Effector memory CD8-positive, alpha-beta T cell (primary cell): ENCODE measurements at regions not wholly inside any gene's neighbourhood (a gene's known extent, or its start where the extent isn't known, plus 50 kb on each side); places are given as distances from the start of the nearest gene placed in this dataset.
"Not testable (repeated sequence)": the region's sequence is repeated elsewhere in the genome, so short reads cannot be mapped to it uniquely, and the experiment has no call there.

Source experiments
- ATAC-seq: fragments of 150-1000 bp; cut with Tn5 transposase; replicated peaks from 2 replicates; pipeline ENCODE4 v1.10.0; 2021; ENCODE audit warnings: mild to moderate bottlenecking, moderate library complexity
- DNase-seq, 3 experiments: peaks; one replicate each; pipeline ENCODE4 v3.0.0; 2021
- H3K27ac Mint-ChIP-seq, 2 donors: one replicate each; pipeline ENCODE4 v1.8.0; 2022; ENCODE audit warnings: mild to moderate bottlenecking in 2 of 2, mixed read lengths in 2 of 2, moderate library complexity in 2 of 2
- H3K27me3 Mint-ChIP-seq, 2 donors: one replicate each; pipeline ENCODE4 v1.8.0; 2022; ENCODE audit warnings: mixed read lengths in 2 of 2
- H3K36me3 Mint-ChIP-seq: one replicate; pipeline ENCODE4 v1.8.0; 2022; ENCODE audit warnings: mild to moderate bottlenecking, moderate library complexity, mixed read lengths; ENCODE audit not compliant: insufficient read depth
- H3K4me1 Mint-ChIP-seq, 2 donors: one replicate each; pipeline ENCODE4 v1.8.0; 2022; ENCODE audit warnings: low read depth in 2 of 2, mixed read lengths in 2 of 2
- H3K4me3 Mint-ChIP-seq, 2 donors: one replicate each; pipeline ENCODE4 v1.8.0; 2022; ENCODE audit warnings: mild to moderate bottlenecking in 2 of 2, mixed read lengths in 2 of 2, moderate library complexity in 2 of 2
- H3K9me3 Mint-ChIP-seq, 2 donors: one replicate each; pipeline ENCODE4 v1.8.0; 2022; ENCODE audit warnings: mixed read lengths in 2 of 2

DNA sequence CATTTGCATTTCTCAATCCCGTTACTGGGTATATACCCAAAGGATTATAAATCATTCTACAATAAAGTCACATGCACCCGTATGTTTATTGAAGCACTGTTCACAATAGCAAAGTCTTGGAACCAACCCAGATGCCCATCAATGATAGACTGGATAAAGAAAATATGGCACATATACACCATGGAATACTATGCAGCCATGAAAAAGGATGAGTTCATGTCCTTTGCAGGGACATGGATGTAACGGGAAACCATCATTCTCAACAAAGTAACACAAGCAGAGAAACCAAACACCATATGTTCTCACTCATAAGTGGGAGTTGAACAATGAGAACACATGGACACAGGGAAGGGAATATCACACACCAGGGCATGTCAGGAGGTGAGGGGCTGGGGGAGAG, 630.4 kb downstream of the GATA3 start:
- H3K27ac Mint-ChIP-seq, H3K4me1 Mint-ChIP-seq, DNase-seq, H3K4me3 Mint-ChIP-seq, ATAC-seq, H3K9me3 Mint-ChIP-seq, H3K36me3 Mint-ChIP-seq: not testable (repeated sequence)
- H3K27me3 Mint-ChIP-seq = peaks cover 18 to 26% of the 10 kb centered on the region in 2 donors

DNA sequence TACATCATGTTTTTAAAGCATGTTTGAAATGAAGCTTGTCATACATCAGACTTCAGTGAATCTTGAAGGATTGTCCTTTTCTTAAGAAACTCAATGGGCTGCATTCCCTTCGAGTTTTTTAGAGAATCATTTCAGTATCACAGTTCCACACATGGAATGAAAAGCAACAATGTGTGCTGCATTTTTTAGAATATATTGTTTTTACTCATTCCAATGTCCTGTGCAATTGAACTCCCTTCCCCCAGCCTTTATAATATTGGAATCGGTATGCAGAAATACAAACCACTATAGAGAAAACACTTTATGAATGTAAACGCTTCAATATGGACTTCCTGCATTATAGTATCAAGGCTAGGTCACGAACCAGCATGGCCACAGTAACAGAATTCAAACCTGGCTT, 634.4 kb downstream of the GATA3 start:
- Mint-ChIP-seq H3K4me1 (no peaks in the 10 kb centered on the region), H3K4me3 (no peak overlapping the region), H3K27me3 (peaks cover 23 to 25% of the 10 kb centered on the region in 2 donors), H3K27ac (no peak overlapping the region), H3K9me3 (peaks cover 2 to 9% of the 10 kb centered on the region in 2 donors), H3K36me3 (no peaks in the 10 kb centered on the region)
- DNase-seq = no peak
- no peak for ATAC-seq

DNA sequence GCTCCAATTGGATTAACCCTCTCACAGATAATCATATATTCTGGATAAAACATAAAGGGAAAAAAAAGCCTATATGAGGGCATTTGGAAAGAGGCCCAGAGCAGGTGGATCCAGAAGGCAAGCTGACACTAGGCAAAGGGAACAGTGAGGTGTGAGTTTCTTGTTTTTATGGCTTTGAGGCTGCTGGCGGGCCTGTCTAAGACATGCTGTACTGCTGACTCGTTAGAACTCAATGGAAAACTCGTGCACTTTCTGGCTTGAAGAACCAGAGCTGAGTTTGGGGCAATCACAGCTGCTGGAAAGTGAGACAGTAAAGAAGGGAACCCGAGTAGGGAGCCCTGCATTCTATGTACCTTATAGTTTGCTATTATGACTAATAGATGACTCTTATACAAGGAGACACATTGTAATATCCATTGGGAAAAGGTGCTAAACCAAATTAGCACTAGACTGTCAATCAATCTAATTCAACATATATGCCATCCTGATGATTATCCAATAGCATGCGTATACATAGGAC, 637.1 kb downstream of the GATA3 start:
- no peaks in the 10 kb centered on the region for H3K9me3 Mint-ChIP-seq
- no peaks in the 10 kb centered on the region for H3K36me3 Mint-ChIP-seq
- no peak overlapping the region for H3K4me3 Mint-ChIP-seq
- DNase-seq = no peak
- no peaks in the 10 kb centered on the region for H3K4me1 Mint-ChIP-seq
- peaks cover 12 to 27% of the 10 kb centered on the region in 2 donors for H3K27me3 Mint-ChIP-seq
- no peak overlapping the region for H3K27ac Mint-ChIP-seq
- no peak for ATAC-seq

DNA sequence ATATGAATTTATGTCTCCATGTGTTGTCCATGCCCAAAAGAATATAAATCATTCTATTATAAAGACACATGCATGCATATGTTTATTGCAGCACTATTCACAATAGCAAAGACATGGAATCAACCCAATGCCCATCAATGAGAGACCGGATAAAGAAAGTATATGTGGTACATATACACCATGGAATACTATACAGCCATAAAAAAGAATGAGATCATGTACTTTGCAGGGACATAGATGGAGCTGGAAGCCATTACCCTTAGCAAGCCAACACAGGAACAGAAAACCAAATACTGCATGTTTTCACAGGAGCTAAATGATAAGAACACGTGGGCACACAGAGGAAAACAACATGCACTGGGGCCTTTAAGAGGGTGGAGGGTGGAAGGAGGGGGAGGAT, 639.1 kb downstream of the GATA3 start:
- ATAC-seq, H3K27ac Mint-ChIP-seq, DNase-seq, H3K36me3 Mint-ChIP-seq, H3K4me3 Mint-ChIP-seq, H3K4me1 Mint-ChIP-seq, H3K9me3 Mint-ChIP-seq: not testable (repeated sequence)
- H3K27me3 Mint-ChIP-seq = peaks cover 7 to 34% of the 10 kb centered on the region in 2 donors

DNA sequence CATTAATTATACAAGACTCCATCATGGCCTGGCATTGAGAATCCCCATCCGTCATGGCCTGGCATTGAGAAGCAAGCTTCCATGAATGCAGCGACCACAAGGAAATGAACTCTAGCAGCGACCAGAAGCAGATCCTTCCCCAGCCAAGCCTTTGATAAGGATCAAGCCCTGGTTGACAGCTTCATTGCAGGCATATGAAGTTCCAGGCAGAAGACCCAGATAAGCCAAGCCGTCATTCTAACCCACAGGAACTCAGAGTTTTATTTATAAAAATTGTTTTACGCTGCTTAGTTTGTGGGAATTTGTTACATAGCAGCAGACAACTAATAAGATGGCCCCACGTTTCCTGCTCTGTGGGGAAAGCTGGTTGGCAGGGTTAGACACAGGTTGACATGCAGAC, 642.3 kb downstream of the GATA3 start:
- ATAC-seq = no peak
- Mint-ChIP-seq H3K9me3 (no peaks in the 10 kb centered on the region), H3K36me3 (no peaks in the 10 kb centered on the region), H3K27ac (no peak overlapping the region), H3K27me3 (peaks cover 21 to 47% of the 10 kb centered on the region in 2 donors), H3K4me1 (no peaks in the 10 kb centered on the region), H3K4me3 (no peak overlapping the region)
- no peak for DNase-seq

DNA sequence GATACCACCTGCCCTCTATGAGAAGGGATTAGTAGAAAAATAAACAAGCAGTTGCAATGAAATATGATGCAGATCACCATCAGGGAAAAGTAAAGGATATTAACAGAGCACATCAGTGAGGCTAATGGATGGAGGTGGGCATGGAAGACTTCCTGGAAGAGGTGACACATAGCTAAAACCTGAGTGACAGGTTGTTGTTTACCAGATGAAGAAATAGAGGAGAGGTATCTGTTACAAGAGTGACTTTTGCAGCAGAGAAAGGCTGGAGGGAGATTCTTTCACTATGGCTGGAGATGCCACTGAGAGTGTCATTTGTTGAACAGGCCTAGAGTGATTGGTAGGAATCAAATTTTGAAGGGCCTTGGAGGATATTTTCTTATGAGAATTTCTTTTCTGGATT, 646.2 kb downstream of the GATA3 start:
- H3K4me3 Mint-ChIP-seq = no peak overlapping the region
- ATAC-seq = no peak
- peaks cover 15 to 24% of the 10 kb centered on the region in 2 donors for H3K27me3 Mint-ChIP-seq
- H3K4me1 Mint-ChIP-seq = no peaks in the 10 kb centered on the region
- no peak overlapping the region for H3K27ac Mint-ChIP-seq
- no peaks in the 10 kb centered on the region for H3K36me3 Mint-ChIP-seq
- no peak for DNase-seq
- no peaks in the 10 kb centered on the region for H3K9me3 Mint-ChIP-seq

DNA sequence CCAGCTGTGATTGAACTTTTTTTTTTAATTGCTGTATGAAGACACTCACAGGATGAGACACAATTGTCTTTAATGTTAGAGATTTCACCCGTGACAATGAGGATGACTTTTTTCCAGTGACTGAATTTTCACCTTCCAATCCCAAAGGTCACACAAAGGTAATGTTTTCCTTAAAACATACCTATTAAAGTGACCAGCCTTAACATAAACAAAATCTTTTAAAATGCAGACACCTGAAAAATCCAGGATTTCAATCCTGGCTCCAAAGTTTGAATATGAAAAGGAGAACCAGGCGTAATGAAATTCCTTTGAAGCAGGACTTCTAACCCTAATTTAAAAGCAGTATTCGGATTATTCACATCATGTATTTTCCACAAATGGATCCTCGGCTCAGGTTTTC, 647.7 kb downstream of the GATA3 start:
- peaks cover 15 to 17% of the 10 kb centered on the region in 2 donors for H3K27me3 Mint-ChIP-seq
- no peaks in the 10 kb centered on the region for H3K36me3 Mint-ChIP-seq
- no peak for DNase-seq

DNA sequence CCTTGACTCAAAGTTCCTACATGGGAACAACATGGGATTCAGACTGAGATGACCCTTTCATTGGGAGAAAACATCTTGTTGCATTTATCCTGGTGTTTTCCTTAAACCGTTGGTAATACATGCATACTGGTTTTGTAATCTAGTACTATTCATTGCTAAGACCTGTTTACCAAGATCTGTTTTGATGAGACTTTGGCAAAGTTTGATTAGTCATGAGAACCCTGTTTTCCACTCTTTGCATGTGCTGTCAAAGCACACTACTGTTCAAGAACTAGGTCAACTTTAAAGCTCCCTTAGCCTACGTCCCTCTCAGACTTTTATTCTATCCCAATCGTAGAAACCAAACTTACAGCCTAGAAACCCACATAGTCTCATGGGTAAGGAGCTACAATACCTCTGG, 650.9 kb downstream of the GATA3 start:
- Mint-ChIP-seq H3K4me1 (no peaks in the 10 kb centered on the region), H3K27ac (no peak overlapping the region)

More for the DNA sequence above, 647.7 kb downstream of the GATA3 start:
- no peak overlapping the region for H3K27ac Mint-ChIP-seq
- no peaks in the 10 kb centered on the region for H3K4me1 Mint-ChIP-seq
- H3K9me3 Mint-ChIP-seq = no peaks in the 10 kb centered on the region
- no peak for ATAC-seq
- H3K4me3 Mint-ChIP-seq = no peak overlapping the region

DNA sequence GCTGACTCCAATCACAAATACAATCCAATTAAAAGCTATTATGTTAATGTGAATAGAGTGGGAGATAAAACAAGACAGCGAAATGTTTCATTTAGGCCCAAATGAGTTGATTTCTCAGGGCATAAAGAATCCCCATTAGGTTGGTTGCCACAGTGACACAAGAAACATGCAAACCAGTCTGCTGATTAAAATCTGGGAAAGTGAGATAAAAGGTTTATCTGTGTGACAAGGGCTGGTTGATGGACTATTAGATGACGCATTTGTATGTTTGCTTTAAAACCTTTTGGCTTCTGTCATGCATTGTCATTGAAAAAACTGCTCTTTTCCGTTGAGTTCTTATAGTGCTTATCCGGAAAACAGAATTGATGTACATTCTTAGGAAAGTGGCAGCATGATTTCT, 658.2 kb downstream of the GATA3 start:
- peaks cover 19 to 34% of the 10 kb centered on the region in 2 donors for H3K27me3 Mint-ChIP-seq
- H3K36me3 Mint-ChIP-seq = no peaks in the 10 kb centered on the region
- DNase-seq (no peak), ATAC-seq (no peak)
- no peaks in the 10 kb centered on the region for H3K9me3 Mint-ChIP-seq
- no peak overlapping the region for H3K4me3 Mint-ChIP-seq
- H3K27ac Mint-ChIP-seq = no peak overlapping the region
- H3K4me1 Mint-ChIP-seq = no peaks in the 10 kb centered on the region

More for the DNA sequence above, 650.9 kb downstream of the GATA3 start:
- no peaks in the 10 kb centered on the region for H3K36me3 Mint-ChIP-seq
- H3K4me3 Mint-ChIP-seq = no peak overlapping the region
- H3K9me3 Mint-ChIP-seq = no peaks in the 10 kb centered on the region
- DNase-seq (no peak), ATAC-seq (no peak)
- peaks cover 11 to 12% of the 10 kb centered on the region in 2 donors for H3K27me3 Mint-ChIP-seq

DNA sequence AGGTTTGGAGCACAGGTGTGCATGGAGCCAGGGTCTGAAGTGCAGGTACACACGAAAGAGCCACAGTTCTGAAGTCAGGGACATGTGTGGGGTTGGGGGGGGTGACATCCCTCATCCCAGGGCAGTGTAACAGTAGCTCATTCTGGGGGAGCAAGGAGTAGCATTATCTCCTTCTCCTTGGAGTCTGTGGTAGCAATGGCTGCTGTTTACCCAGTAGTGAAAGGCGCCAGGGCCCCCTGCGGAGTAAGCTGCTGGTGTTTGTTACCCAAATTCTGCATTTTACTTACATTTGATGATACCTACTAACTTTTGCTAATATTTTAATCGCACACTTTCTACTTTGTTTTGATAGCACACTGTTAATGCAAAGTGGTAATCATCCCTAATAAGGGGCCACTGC, 665.5 kb downstream of the GATA3 start:
- ATAC-seq (no peak), DNase-seq (no peak)
- Mint-ChIP-seq H3K27ac (no peak overlapping the region), H3K4me1 (no peaks in the 10 kb centered on the region), H3K9me3 (peaks cover 6 to 14% of the 10 kb centered on the region in 2 donors), H3K27me3 (peaks cover 10 to 18% of the 10 kb centered on the region in 2 donors), H3K36me3 (no peaks in the 10 kb centered on the region), H3K4me3 (no peak overlapping the region)

DNA sequence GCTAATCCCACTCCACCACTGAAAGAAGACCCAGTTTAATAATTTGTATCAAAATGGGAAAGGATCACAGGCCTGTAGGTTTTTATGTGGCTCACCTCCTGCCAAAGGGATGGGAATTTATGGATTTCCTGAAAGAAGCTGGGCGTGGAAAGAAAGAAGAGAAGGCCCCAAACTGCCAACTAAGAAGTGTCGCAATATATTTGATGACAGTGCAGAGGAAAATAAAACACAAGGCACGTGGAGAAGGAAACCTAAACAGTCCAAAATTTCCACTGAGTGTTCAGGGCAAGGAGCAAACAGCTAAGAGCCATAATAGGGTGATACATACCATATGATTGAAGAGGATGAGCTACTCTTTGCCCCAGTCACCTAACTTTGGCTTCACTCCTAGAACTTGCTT, 667.2 kb downstream of the GATA3 start:
- H3K9me3 Mint-ChIP-seq = peaks cover 6 to 14% of the 10 kb centered on the region in 2 donors
- H3K4me3 Mint-ChIP-seq = no peak overlapping the region
- ATAC-seq = no peak
- H3K27me3 Mint-ChIP-seq = peaks cover 23 to 24% of the 10 kb centered on the region in 2 donors
- DNase-seq = no peak
- H3K27ac Mint-ChIP-seq = no peak overlapping the region
- H3K4me1 Mint-ChIP-seq = no peaks in the 10 kb centered on the region
- H3K36me3 Mint-ChIP-seq = no peaks in the 10 kb centered on the region

DNA sequence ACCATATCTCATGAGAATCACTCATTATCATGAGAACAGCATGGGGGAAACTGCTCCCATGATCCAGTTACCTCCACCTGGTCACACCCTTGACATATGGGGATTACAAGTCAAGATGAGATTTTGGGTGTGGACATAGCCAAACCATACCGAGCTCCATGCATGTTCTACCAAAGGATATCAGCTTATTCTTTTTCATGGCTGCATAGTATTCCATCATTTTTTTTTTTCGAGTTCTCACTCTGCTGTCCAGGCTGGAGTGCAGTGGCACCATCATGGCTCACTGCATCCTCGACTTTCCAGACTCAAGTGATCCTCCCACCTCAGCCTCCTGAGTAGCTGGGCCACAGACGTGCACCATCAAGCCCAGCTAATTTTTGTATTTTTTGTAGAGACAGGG, 668.3 kb downstream of the GATA3 start:
- Mint-ChIP-seq H3K4me3 (no peak overlapping the region), H3K36me3 (no peaks in the 10 kb centered on the region), H3K27ac (no peak overlapping the region), H3K4me1 (no peaks in the 10 kb centered on the region), H3K9me3 (peaks cover 6 to 14% of the 10 kb centered on the region in 2 donors), H3K27me3 (peaks cover 26 to 32% of the 10 kb centered on the region in 2 donors)
- DNase-seq = no peak
- no peak for ATAC-seq

DNA sequence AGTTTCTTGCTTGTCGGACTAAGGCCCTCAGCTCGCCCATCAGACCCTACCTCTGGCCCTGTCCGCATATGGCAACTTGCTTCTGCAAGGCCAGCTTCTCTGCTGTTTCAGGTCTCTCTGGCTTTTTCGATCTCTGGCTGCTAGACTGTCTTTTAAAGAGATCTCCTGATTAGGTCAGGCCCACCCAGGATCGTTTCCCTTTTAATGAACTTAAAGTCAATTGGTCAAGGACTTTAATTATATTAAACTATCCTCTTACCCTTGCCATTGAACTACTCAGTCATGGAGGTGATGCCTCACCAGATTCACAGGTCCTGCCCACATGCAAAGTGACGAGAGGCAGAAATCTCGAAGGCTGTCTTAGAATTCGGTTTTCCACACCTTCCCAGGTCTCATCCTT, 670.9 kb downstream of the GATA3 start:
- no peaks in the 10 kb centered on the region for H3K36me3 Mint-ChIP-seq
- H3K4me3 Mint-ChIP-seq = no peak overlapping the region
- ATAC-seq (no peak), DNase-seq (no peak)
- peaks cover 32 to 50% of the 10 kb centered on the region in 2 donors for H3K27me3 Mint-ChIP-seq
- H3K27ac Mint-ChIP-seq = no peak overlapping the region
- no peaks in the 10 kb centered on the region for H3K4me1 Mint-ChIP-seq
- peaks cover 0 to 6% of the 10 kb centered on the region in 2 donors for H3K9me3 Mint-ChIP-seq

DNA sequence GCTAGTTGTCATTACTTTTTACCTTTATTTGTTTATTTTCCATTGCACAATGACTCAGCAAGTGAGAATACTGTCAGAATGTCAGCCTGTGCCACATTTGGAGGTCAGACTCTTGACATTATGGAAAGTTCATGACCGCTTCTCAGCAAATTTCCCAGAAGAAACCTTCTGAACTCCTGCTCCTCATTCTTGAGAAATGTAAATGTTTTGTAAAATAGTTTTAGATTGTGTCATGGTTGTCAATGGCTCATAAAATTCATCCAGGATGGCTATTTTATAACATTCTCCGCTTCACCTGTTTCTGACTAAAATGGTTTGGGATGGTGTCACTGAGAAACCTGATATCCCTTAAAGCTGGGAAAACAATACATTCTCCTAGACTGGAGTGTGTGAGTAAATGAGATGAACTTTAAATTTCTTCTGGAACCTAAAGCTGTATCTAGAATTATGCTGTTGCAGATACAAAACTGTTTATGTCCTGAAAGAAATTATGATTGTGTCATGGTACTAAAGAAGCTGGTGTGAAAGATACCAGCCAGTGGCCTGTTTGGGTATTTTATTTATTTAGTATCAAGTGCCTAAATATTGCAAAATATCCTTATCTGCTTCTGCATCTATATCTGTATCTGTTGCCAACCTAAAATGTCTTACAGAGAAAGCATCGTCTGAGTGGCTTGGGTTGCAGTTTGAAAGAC, 671.7 kb downstream of the GATA3 start:
- Mint-ChIP-seq H3K9me3 (peaks cover 0 to 6% of the 10 kb centered on the region in 2 donors), H3K36me3 (no peaks in the 10 kb centered on the region), H3K27me3 (peaks cover 32 to 50% of the 10 kb centered on the region in 2 donors), H3K4me3 (no peak overlapping the region), H3K27ac (no peak overlapping the region), H3K4me1 (no peaks in the 10 kb centered on the region)
- DNase-seq (no peak), ATAC-seq (no peak)
